ENCODE measurements at regions not wholly inside any gene's neighbourhood (a gene's known extent, or its start where the extent isn't known, plus 50 kb on each side); places are given as distances from the start of the nearest gene placed in this dataset.

DNA sequence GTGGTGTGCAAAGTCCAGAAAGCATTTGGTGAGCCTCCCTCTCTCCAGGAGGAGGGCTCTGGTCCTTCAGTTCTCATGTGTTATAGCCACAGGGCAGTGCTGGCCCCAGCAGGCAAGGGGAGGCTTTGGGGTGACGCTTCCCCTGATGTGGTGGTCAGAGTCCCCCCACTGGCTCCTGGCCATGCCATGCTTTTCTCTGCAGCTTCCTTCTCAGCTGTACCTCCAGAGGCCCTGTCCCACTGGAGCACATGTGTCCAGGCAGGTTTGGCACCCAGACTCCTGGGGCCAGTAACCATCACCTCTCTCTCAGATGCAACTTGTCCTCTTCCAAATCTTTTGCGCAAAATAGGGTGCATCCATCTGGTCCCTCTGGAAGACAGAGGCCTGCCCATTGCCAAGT is 233.0 kb upstream of the ZNF32 start:
- no peak for TF ChIP-seq POLR2A (IDR thresholded peaks at IDR 0.05)
- TF ChIP-seq, protein P1, sequence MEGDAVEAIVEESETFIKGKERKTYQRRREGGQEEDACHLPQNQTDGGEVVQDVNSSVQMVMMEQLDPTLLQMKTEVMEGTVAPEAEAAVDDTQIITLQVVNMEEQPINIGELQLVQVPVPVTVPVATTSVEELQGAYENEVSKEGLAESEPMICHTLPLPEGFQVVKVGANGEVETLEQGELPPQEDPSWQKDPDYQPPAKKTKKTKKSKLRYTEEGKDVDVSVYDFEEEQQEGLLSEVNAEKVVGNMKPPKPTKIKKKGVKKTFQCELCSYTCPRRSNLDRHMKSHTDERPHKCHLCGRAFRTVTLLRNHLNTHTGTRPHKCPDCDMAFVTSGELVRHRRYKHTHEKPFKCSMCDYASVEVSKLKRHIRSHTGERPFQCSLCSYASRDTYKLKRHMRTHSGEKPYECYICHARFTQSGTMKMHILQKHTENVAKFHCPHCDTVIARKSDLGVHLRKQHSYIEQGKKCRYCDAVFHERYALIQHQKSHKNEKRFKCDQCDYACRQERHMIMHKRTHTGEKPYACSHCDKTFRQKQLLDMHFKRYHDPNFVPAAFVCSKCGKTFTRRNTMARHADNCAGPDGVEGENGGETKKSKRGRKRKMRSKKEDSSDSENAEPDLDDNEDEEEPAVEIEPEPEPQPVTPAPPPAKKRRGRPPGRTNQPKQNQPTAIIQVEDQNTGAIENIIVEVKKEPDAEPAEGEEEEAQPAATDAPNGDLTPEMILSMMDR (IDR thresholded peaks at IDR 0.05): no peak
